Esophagus muscularis mucosa (tissue), 4 donors: ENCODE measurements at regions not wholly inside any gene's neighbourhood (a gene's known extent, or its start where the extent isn't known, plus 50 kb on each side); places are given as distances from the start of the nearest gene placed in this dataset.

Experiments used
- DNase-seq: peaks from one replicate; pipeline ENCODE4 v3.0.0-alpha.2; 2017; ENCODE audit errors: extremely low spot score
- H3K27ac ChIP-seq, 4 donors: fragments of 200-600 bp; sonication (generic); replicated peaks in 1 of 4; 1 replicate in 3 of 4; 2 replicates in 1 of 4; pipeline ENCODE4 v1.5.1; 2016 to 2019; ENCODE audit warnings: mild to moderate bottlenecking in 1 of 4
- H3K27me3 ChIP-seq, 4 donors: fragments of 200-600 bp; sonication (generic); one replicate each; pipeline versions ENCODE4 v1.5.1 to v1.6.0; 2016 to 2019
- H3K36me3 ChIP-seq, 4 donors: fragments of 200-600 bp; sonication (generic); one replicate each; pipeline ENCODE4 v1.5.1; 2016 to 2019
- H3K4me1 ChIP-seq, 4 donors: fragments of 200-600 bp; sonication (generic); one replicate each; pipeline ENCODE4 v1.5.1; 2016 to 2019
- H3K4me3 ChIP-seq, 4 donors: fragments of 200-600 bp; sonication (generic); 1 replicate in 2 of 4; 2 replicates in 2 of 4; pipeline ENCODE4 v1.5.1; 2016 to 2019; ENCODE audit warnings: mild to moderate bottlenecking in 4 of 4, moderate library complexity in 1 of 4
- H3K9me3 ChIP-seq, 4 donors: fragments of 200-600 bp; sonication (generic); 1 replicate in 3 of 4; 2 replicates in 1 of 4; pipeline ENCODE4 v1.5.1; 2016 to 2019
- EP300 ChIP-seq: sonication (generic); formaldehyde crosslinking; IDR thresholded peaks from one replicate; pipeline ENCODE4 v1.6.1; 2017; ENCODE audit warnings: antibody characterized with exemption
- POLR2A ChIP-seq: fragments of 450-650 bp; IDR thresholded peaks from one replicate; pipeline ENCODE4 v1.6.1; 2017; ENCODE audit warnings: antibody characterized with exemption, moderate library complexity, mild to moderate bottlenecking, low read depth
- POLR2AphosphoS5 ChIP-seq, 2 donors: sonication (generic); formaldehyde crosslinking; IDR thresholded peaks; one replicate each; pipeline ENCODE4 v1.6.1; 2017; ENCODE audit warnings: antibody characterized with exemption in 2 of 2
- WGBS: methylation state at CpG from one replicate; pipeline ENCODE4 v1.1.5; 2018; 5-methylcytosine and 5-hydroxymethylcytosine counted together
- intact Hi-C: fragments of 100-400 bp; cut with DNase I; formaldehyde crosslinking; loops from one replicate; pipeline ENCODE4 v1.15.1; 2023
- TF ChIP-seq, protein P1 (sequence below), 3 experiments: fragments of 200-600 bp in 2 of 3; fragments of 450-650 bp in 1 of 3; sonication (generic) in 2 of 3; IDR thresholded peaks; one replicate each; pipeline ENCODE4 v1.5.1; 2017 to 2019; ENCODE audit warnings: antibody characterized with exemption in 3 of 3, mild to moderate bottlenecking in 2 of 3, moderate library complexity in 1 of 3

DNA sequence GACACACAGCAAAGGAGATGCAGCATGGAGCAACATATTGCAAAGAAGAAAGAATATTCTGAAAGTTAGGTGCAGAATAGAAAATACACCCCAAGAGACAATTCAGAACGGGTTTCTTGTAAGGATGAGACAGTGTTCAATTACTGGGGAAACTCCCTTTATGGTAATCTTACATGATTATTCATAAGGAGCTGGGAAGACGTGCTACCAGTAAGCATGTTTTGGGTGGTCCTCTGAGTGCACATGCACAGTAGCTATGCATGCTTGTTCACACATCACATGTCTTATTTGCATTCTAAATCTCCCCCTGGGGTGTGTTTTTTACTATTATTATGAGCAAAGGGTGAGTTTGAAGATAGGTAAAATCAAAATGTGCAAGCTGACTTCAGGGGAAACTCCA is 1448.8 kb downstream of the TECRL start:
- WGBS = 71% methylated on average over 2 of the region's 2 CpGs
- Histone ChIP-seq H3K9me3 (no peaks in the 10 kb centered on the region), H3K27me3 (no peaks in the 10 kb centered on the region), H3K4me1 (no peaks in the 10 kb centered on the region), H3K36me3 (no peaks in the 10 kb centered on the region), H3K27ac (no peak overlapping the region), H3K4me3 (no peak overlapping the region)
- TF ChIP-seq EP300 (no peak), POLR2A (no peak), POLR2AphosphoS5 (IDR thresholded peaks at IDR 0.05) (no peak)
- TF ChIP-seq, protein P1, sequence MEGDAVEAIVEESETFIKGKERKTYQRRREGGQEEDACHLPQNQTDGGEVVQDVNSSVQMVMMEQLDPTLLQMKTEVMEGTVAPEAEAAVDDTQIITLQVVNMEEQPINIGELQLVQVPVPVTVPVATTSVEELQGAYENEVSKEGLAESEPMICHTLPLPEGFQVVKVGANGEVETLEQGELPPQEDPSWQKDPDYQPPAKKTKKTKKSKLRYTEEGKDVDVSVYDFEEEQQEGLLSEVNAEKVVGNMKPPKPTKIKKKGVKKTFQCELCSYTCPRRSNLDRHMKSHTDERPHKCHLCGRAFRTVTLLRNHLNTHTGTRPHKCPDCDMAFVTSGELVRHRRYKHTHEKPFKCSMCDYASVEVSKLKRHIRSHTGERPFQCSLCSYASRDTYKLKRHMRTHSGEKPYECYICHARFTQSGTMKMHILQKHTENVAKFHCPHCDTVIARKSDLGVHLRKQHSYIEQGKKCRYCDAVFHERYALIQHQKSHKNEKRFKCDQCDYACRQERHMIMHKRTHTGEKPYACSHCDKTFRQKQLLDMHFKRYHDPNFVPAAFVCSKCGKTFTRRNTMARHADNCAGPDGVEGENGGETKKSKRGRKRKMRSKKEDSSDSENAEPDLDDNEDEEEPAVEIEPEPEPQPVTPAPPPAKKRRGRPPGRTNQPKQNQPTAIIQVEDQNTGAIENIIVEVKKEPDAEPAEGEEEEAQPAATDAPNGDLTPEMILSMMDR (IDR thresholded peaks at IDR 0.05) = no peak
- intact Hi-C loops = no loop called here
- no peak for DNase-seq

DNA sequence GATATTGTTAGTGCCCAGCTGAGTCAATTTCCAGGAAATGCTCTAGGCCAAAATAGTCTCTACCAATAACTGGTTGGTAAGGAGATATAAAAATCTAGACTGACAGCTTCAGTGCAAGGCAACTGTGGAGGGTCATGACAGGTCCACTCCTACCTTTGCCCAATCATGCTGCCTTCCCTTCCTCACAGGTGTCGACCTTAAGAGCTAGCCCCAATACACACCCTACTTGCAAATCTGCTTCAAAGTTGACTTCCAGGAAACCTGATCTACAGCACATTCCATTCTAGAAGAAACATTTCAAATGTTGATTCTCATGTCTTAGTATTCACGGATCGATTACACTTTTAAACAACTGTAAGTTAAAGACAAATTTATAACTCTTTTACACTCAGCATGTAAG is 1455.5 kb downstream of the TECRL start:
- TF ChIP-seq POLR2AphosphoS5 (IDR thresholded peaks at IDR 0.05) = no peak
- no peak for TF ChIP-seq POLR2A
- no peak for TF ChIP-seq EP300
- TF ChIP-seq, protein P1 (IDR thresholded peaks at IDR 0.05) = no peak
- H3K27me3 ChIP-seq = no peaks in the 10 kb centered on the region
- no peak overlapping the region for H3K27ac ChIP-seq
- H3K4me3 ChIP-seq = no peak overlapping the region
- no peak for DNase-seq
- no peaks in the 10 kb centered on the region for H3K4me1 ChIP-seq
- intact Hi-C loops = no loop called here
- WGBS = 63% methylated on average over 3 of the region's 3 CpGs
- H3K36me3 ChIP-seq = no peaks in the 10 kb centered on the region
- no peaks in the 10 kb centered on the region for H3K9me3 ChIP-seq

DNA sequence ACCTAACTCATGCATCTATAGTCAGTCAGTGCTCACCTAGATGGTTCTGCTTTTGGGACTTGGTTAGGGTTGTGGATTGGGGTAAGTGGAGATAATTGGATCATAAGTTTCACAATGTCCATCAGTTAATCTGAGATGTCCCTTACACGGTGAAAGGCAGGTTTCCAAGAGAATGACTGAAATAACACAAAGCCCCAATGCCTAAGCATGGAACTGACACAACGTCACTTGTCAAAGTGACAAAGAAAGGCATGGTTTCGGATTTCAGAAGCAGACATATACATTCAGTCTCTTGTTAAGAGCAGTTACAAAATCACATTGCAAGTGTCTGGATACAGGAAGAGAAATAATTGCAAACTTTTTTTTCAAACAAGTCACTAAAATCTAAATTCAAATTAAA is 1456.9 kb downstream of the TECRL start:
- TF ChIP-seq POLR2A = no peak
- TF ChIP-seq, protein P1 (IDR thresholded peaks at IDR 0.05) = no peak
- no peak for TF ChIP-seq EP300
- TF ChIP-seq POLR2AphosphoS5 (IDR thresholded peaks at IDR 0.05) = no peak
- Histone ChIP-seq H3K27me3 (no peaks in the 10 kb centered on the region), H3K27ac (no peak overlapping the region), H3K36me3 (no peaks in the 10 kb centered on the region), H3K4me1 (no peaks in the 10 kb centered on the region), H3K9me3 (no peaks in the 10 kb centered on the region), H3K4me3 (no peak overlapping the region)
- intact Hi-C loops = no loop called here
- 56% methylated on average over 3 of the region's 3 CpGs for WGBS
- no peak for DNase-seq

DNA sequence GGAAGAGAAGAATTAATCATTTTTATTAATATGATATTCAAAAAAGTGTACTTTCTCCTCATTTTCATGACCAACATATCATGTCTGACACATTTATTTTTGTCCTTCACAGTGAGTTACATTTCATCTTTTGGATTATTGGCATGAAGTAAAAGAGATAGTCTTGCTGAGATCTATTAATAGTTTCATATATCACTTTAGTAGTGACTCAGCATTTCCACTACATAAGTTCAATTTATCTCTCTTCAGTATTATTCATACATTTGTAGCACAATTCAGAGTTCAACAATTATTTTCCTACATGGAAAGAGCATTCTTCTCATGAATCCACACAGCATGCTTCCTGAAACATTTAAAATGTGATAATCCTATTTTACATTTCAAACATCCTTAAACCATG is 1461.1 kb downstream of the TECRL start:
- Histone ChIP-seq H3K36me3 (no peaks in the 10 kb centered on the region), H3K27ac (no peak overlapping the region), H3K9me3 (no peaks in the 10 kb centered on the region), H3K4me1 (no peaks in the 10 kb centered on the region), H3K4me3 (no peak overlapping the region), H3K27me3 (no peaks in the 10 kb centered on the region)
- TF ChIP-seq EP300 (no peak), POLR2AphosphoS5 (IDR thresholded peaks at IDR 0.05) (no peak), POLR2A (no peak)
- TF ChIP-seq, protein P1 (IDR thresholded peaks at IDR 0.05) = no peak
- DNase-seq = no peak
- intact Hi-C loops = no loop called here

DNA sequence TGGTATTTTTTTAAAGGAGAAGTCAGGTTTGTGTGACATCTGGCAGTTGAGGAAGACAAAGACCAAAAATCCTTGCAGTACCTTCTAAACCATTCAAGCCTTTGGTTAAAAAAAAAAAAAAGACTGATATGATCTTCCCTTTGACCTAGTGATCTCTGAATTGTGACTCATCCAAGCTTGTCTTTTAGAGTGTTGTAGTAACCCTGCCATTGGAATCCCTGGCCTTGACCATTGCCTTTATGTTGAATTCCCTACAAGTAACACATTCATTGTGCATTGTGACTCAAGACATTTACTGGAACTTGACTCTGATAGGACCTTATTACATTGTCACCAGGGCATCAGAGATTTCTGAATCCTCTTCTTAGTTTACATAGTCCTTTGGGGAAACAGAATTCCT is 1469.0 kb downstream of the TECRL start:
- Histone ChIP-seq H3K36me3 (no peaks in the 10 kb centered on the region), H3K9me3 (no peaks in the 10 kb centered on the region), H3K4me3 (no peak overlapping the region), H3K27me3 (no peaks in the 10 kb centered on the region), H3K4me1 (no peaks in the 10 kb centered on the region), H3K27ac (no peak overlapping the region)
- intact Hi-C loops = no loop called here
- DNase-seq = no peak
- no peak for TF ChIP-seq POLR2AphosphoS5 (IDR thresholded peaks at IDR 0.05)
- TF ChIP-seq, protein P1 (IDR thresholded peaks at IDR 0.05) = no peak
- no peak for TF ChIP-seq EP300
- TF ChIP-seq POLR2A = no peak
